Ectodermal cell (in vitro differentiated cells): ENCODE measurements at regions not wholly inside any gene's neighbourhood (a gene's known extent, or its start where the extent isn't known, plus 50 kb on each side); places are given as distances from the start of the nearest gene placed in this dataset.

Experiments used
- H3K27ac ChIP-seq: 2 replicates; pipeline ENCODE4 v1.7.0; 2013; ENCODE audit warnings: mild to moderate bottlenecking, low read depth, low read length; ENCODE audit not compliant: insufficient read depth, poor library complexity, severe bottlenecking
- H3K27me3 ChIP-seq: 2 replicates; pipeline ENCODE4 v1.7.0; 2013; ENCODE audit warnings: mild to moderate bottlenecking, low read length; ENCODE audit not compliant: insufficient read depth, control insufficient read depth, poor library complexity, severe bottlenecking
- H3K36me3 ChIP-seq: one replicate; pipeline ENCODE4 v1.7.0; 2013; ENCODE audit warnings: low read length; ENCODE audit not compliant: control insufficient read depth, insufficient read depth
- H3K4me1 ChIP-seq: one replicate; pipeline ENCODE4 v1.7.0; 2013; ENCODE audit warnings: low read length; ENCODE audit not compliant: control insufficient read depth, insufficient read depth
- H3K4me3 ChIP-seq: 2 replicates; pipeline ENCODE4 v1.7.0; 2013; ENCODE audit warnings: low read depth, low read length, control low read depth; ENCODE audit not compliant: insufficient read depth
- H3K9me3 ChIP-seq: 2 replicates; pipeline ENCODE4 v1.7.0; 2013; ENCODE audit warnings: mild to moderate bottlenecking, low read length, moderate library complexity; ENCODE audit not compliant: control insufficient read depth
- WGBS, 2 experiments: methylation state at CpG; one replicate each; pipeline ENCODE4 v1.1.7; 2013; ENCODE audit warnings: missing lambda C conversion rate in 2 of 2; 5-methylcytosine and 5-hydroxymethylcytosine counted together

DNA sequence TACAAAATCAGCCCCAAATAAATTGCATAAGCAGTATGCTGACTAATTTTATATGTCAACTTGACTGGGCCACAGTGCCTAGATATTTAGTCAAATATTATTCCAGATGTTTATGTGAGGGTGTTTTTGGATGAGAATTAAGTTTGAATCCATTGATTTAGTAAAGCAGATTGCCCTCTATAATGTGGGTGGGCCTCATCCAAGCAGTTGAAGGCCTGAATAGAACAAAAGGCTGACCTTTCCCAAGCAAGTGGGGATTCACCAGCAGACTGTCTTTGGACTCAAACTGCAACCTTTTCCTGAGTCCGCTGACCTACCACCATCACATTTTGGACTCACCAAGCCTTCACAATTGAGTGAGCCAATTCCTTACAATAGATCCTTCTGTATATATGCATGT is 186.4 kb downstream of the ARHGAP12 start:
- Histone ChIP-seq H3K36me3 (no peaks in the 10 kb centered on the region), H3K4me3 (no peak overlapping the region), H3K9me3 (no peaks in the 10 kb centered on the region), H3K4me1 (no peaks in the 10 kb centered on the region), H3K27ac (no peak overlapping the region), H3K27me3 (no peaks in the 10 kb centered on the region)
- 93 to 100% methylated on average over 1 of the region's 1 CpG for WGBS, 2 experiments

DNA sequence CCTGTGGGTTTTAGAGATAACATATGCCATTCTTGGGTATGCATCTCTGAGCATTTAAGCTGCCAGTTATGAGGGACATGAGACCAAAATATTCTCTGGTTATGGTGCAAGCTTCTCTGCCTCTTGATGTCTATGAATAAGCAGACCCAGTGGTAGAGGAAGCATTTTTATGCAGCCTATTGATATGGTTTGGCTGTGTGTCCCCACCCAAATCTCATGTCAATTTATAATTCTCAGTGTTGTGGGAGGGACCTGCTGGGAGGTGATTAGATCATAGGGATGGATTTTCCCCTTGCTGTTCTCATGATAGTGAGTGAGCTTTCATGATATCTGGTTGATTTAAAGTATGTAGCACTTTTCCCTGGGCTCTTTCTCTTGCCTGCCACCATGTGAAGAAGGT is 187.2 kb downstream of the ARHGAP12 start:
- H3K36me3 ChIP-seq = no peaks in the 10 kb centered on the region
- H3K9me3 ChIP-seq = no peaks in the 10 kb centered on the region
- H3K27ac ChIP-seq = no peak overlapping the region
- H3K4me1 ChIP-seq = no peaks in the 10 kb centered on the region
- no peaks in the 10 kb centered on the region for H3K27me3 ChIP-seq
- no peak overlapping the region for H3K4me3 ChIP-seq

DNA sequence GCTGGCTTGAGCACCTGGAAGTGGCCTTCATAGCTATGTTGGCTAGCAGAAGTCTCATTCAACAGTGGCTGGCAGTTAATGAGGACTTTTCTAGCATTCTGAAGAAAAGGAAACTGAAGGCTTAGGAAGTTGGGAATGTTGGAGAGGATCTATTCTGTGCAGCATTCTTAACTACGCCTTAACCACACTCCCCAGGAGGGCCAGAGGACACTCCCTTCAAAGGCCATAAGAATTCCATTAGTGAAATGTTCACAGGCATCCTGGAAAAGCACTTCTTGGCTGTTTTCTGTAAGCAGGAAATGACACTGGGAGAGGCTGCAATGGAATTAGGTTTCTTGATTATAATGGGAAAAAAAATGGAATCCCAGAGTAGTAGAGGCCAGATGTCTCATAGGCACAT is 188.9 kb downstream of the ARHGAP12 start:
- H3K9me3 ChIP-seq = no peaks in the 10 kb centered on the region
- H3K36me3 ChIP-seq = no peaks in the 10 kb centered on the region
- WGBS, 2 experiments = 81 to 88% methylated on average over 1 of the region's 1 CpG
- H3K27me3 ChIP-seq = no peaks in the 10 kb centered on the region
- no peak overlapping the region for H3K27ac ChIP-seq
- no peak overlapping the region for H3K4me3 ChIP-seq
- H3K4me1 ChIP-seq = no peaks in the 10 kb centered on the region

DNA sequence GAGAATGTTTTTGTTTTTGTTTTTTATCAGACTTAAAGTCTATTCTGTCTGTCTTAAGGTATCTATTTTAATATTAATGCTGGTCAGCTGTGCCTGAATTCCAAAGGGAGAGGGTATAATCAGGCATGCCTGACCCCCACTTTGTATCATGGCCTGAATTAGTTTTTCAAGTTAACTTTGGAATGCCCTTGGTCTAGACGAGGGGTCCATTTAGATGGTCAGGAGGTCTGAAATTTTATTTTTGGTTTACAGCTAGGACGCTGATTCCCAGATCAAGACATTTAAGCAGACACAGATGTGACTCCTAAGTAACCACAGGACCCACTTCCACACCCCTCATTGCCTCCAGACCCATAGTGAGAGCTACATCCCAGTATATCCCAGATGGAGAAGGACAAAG is 189.5 kb downstream of the ARHGAP12 start:
- no peak overlapping the region for H3K27ac ChIP-seq
- H3K36me3 ChIP-seq = no peaks in the 10 kb centered on the region
- H3K27me3 ChIP-seq = no peaks in the 10 kb centered on the region
- H3K4me3 ChIP-seq = no peak overlapping the region
- H3K9me3 ChIP-seq = no peaks in the 10 kb centered on the region
- H3K4me1 ChIP-seq = no peaks in the 10 kb centered on the region
- WGBS, 2 experiments = 87 to 89% methylated on average over 2 of the region's 2 CpGs

DNA sequence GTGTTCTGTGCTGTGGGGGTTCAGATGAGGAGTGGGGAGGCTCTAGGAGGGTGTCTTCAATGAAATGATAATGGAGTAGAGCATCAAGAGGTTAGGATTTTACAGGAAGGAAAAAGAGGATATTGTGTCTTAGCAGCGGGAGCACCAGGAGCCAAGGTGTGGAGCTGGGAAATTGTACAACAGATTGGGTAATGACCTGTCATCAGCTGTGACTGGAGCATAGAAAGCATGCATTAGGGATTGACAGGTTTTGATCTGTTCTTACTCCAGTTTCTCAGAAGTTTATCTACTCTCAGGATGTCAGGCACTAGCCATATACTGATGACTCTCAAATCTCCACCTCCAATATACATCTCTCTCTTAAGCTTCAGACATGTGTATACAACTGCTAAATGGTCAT is 196.9 kb downstream of the ARHGAP12 start:
- Histone ChIP-seq H3K36me3 (no peaks in the 10 kb centered on the region), H3K9me3 (no peaks in the 10 kb centered on the region), H3K4me3 (no peak overlapping the region), H3K27me3 (no peaks in the 10 kb centered on the region), H3K27ac (no peak overlapping the region), H3K4me1 (no peaks in the 10 kb centered on the region)
- WGBS, 2 experiments = 88 to 90% methylated on average over 1 of the region's 1 CpG

DNA sequence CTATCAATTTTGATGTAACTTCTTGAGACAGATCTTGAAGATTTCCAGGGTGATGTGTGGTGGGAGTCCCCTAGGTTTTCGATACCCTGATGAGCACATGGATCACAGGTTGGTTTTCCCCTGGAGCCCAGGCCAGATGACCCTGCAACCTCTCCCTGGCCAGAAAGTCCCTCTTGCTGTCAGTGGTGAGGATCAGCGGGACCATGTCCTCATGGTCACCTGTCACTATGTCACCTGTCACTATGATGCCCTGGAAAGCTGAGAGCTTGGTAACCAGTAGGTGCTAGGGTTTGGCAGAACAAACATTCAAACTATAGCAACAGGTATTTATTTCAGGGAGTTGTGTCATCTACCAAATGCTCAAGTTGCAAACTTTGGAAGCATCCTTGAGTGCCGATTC is 197.9 kb downstream of the ARHGAP12 start:
- Histone ChIP-seq H3K9me3 (no peaks in the 10 kb centered on the region), H3K27ac (no peak overlapping the region), H3K4me3 (no peak overlapping the region), H3K27me3 (no peaks in the 10 kb centered on the region), H3K4me1 (no peaks in the 10 kb centered on the region), H3K36me3 (no peaks in the 10 kb centered on the region)
- 87 to 92% methylated on average over 3 of the region's 3 CpGs for WGBS, 2 experiments

DNA sequence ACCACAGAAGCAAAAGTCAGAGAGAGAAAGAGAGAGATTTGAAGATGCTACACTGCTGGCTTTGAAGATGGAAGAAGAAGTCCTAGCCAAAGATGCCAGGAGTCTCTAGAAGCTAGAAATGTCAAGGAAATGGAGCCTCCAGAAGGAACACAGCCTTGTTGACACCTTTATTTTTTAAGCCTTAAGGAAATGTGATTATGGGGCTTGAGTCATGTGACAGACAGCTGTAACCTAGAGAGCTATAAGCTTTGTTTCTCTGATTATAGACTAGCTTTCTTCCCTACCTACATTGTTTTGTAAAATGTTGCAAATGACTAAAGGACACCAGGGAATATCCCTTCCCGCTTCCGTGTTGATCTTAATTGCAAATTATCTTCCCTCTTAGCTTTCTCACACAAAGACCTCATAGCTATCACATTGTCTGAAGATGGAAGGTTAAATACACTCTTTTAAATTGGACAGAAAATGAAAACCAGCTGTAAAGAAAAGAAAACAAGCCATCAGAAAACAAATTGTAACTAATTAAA is 199.9 kb downstream of the ARHGAP12 start:
- Histone ChIP-seq H3K9me3 (no peaks in the 10 kb centered on the region), H3K36me3 (no peaks in the 10 kb centered on the region), H3K27me3 (no peaks in the 10 kb centered on the region), H3K4me1 (no peaks in the 10 kb centered on the region), H3K27ac (no peak overlapping the region), H3K4me3 (no peak overlapping the region)
- WGBS, 2 experiments = 41% methylated on average over 2 of the region's 2 CpGs; no CpG with 5 or more reads in 1 of the 2 experiments

DNA sequence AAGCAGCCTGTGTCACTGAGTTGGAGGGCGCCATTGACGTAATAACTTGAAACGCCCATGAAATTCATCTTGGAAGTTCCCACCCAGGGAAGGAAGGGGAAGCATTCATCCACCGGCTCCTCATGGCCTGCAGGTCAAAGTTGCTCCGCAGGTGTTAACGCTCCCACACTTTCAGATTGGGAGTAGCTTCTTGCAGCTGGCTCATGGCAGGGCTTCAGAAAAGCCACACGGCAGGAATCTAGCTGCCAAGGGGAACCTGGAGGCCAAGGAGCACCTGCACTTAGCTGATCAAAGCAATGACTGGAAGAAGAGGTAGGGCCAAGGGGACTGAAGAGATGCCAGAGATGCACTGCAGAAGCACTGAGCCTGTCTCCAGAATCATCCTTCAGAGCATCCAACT is 203.2 kb downstream of the ARHGAP12 start:
- Histone ChIP-seq H3K27me3 (no peaks in the 10 kb centered on the region), H3K4me3 (no peak overlapping the region), H3K27ac (no peak overlapping the region), H3K4me1 (no peaks in the 10 kb centered on the region), H3K36me3 (no peaks in the 10 kb centered on the region), H3K9me3 (no peaks in the 10 kb centered on the region)
- WGBS, 2 experiments = 92 to 96% methylated on average over 7 of the region's 7 CpGs

DNA sequence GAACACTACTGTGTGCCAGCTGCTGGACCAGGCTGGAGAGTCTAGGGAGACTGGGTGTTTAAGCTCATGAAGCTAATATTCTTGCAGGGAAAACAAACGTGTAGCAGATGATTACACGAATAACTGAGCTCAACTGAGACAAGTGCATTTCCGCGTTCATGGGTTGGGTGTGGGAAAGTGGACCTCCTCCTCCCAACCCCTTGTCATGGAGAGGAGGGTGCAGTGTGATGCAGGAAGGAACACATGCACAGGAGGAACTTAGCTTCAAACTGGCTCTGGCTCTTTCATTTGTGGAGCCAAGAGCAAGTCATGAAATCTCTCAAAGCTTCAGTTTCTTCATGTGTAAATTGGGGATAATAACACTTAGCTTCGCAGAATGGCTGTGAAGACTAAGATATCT is 204.3 kb downstream of the ARHGAP12 start:
- WGBS, 2 experiments = 95 to 98% methylated on average over 4 to 5 of the region's 5 CpGs
- H3K4me3 ChIP-seq = no peak overlapping the region
- H3K4me1 ChIP-seq = no peaks in the 10 kb centered on the region
- H3K36me3 ChIP-seq = no peaks in the 10 kb centered on the region
- H3K9me3 ChIP-seq = no peaks in the 10 kb centered on the region
- H3K27me3 ChIP-seq = no peaks in the 10 kb centered on the region
- no peak overlapping the region for H3K27ac ChIP-seq

DNA sequence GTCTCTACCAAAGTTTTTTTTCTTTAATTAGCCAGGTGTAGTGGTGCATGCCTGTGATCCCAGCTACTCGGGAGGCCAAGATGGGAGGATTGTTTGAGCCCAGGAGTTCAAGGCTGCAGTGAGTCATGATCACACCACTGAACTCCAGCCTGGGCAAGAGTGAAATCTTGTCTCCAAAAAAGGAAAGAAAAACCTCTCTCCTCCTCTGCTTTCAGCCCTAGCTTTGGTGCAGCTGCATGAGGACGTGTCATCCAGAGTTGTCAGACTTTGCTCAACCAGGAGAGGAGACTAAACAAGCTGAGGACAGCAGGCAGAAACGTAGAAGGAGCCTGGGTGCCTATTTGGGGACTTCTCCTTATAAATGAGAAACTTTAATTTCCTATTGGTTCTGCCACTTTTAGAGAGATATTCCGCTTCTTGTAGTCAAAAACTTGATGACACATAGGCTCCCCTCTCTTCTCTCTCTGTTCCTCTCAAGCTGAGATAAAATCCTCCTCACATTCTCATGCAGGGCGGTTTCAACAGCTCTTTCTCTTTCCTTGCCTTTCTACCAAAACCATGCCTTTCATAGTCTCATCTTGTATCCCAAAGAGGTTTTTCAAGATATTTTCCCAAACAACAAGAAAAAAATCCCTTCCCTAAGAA is 205.4 kb downstream of the ARHGAP12 start:
- H3K4me3 ChIP-seq = no peak overlapping the region
- H3K36me3 ChIP-seq = no peaks in the 10 kb centered on the region
- no peaks in the 10 kb centered on the region for H3K9me3 ChIP-seq
- H3K27me3 ChIP-seq = no peaks in the 10 kb centered on the region
- H3K27ac ChIP-seq = no peak overlapping the region
- no peaks in the 10 kb centered on the region for H3K4me1 ChIP-seq
- WGBS, 2 experiments = 84 to 85% methylated on average over 5 of the region's 5 CpGs

DNA sequence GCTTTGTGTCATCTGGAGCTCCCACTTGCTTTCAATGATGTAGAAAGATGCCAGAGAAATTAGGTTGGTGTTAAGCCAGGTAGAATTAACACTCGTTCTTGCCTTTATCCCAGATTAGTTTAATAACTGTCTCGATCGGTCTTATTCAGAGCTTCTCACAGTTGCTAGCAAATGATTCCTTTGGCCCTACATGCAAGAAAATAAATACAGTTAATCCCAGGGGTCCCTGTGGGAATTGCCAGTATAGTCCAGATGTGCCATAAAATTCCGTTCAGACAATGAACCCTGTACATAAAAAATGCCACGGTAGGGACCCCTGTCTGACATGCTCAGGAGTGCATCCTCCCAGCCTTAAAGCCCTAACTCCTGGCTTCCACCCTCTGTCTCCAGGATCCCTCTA is 207.5 kb downstream of the ARHGAP12 start:
- Histone ChIP-seq H3K9me3 (no peaks in the 10 kb centered on the region), H3K27me3 (no peaks in the 10 kb centered on the region), H3K4me1 (no peaks in the 10 kb centered on the region), H3K4me3 (no peak overlapping the region), H3K36me3 (no peaks in the 10 kb centered on the region), H3K27ac (no peak overlapping the region)
- 91 to 93% methylated on average over 5 of the region's 5 CpGs for WGBS, 2 experiments
